Loucy (cell line): ENCODE measurements at regions not wholly inside any gene's neighbourhood (a gene's known extent, or its start where the extent isn't known, plus 50 kb on each side); places are given as distances from the start of the nearest gene placed in this dataset.

Experiments used
- H2AFZ ChIP-seq: fragments of 200-600 bp; sonication (generic); 2 replicates; pipeline ENCODE4 v1.6.0; 2016; ENCODE audit warnings: antibody characterized with exemption, mild to moderate bottlenecking, low read length, moderate library complexity
- H3F3A ChIP-seq: fragments of 200-600 bp; 2 replicates; pipeline ENCODE4 v1.6.0; 2016; ENCODE audit warnings: antibody characterized with exemption, low read depth, mild to moderate bottlenecking
- H3K27me3 ChIP-seq: fragments of 200-600 bp; sonication (generic); 2 replicates; pipeline ENCODE4 v1.6.1; 2014; ENCODE audit warnings: low read length, mild to moderate bottlenecking; ENCODE audit not compliant: insufficient read depth, poor library complexity, severe bottlenecking
- H3K36me3 ChIP-seq: fragments of 200-600 bp; sonication (generic); 2 replicates; pipeline ENCODE4 v1.6.1; 2016; ENCODE audit warnings: low read length; ENCODE audit not compliant: insufficient read depth
- H3K4me1 ChIP-seq: fragments of 200-600 bp; sonication (generic); 2 replicates; pipeline ENCODE4 v1.5.1; 2014; ENCODE audit warnings: low read length, mild to moderate bottlenecking; ENCODE audit not compliant: insufficient read depth, poor library complexity, severe bottlenecking
- H3K4me2 ChIP-seq: fragments of 200-600 bp; sonication (generic); 2 replicates; pipeline ENCODE4 v1.6.0; 2014; ENCODE audit warnings: antibody characterized with exemption, low read length, low read depth, mild to moderate bottlenecking; ENCODE audit not compliant: poor library complexity, severe bottlenecking
- H3K4me3 ChIP-seq: fragments of 200-600 bp; sonication (generic); 2 replicates; pipeline ENCODE4 v1.5.1; 2014; ENCODE audit warnings: low read length, mild to moderate bottlenecking, mixed read lengths; ENCODE audit not compliant: poor library complexity, severe bottlenecking
- H3K79me2 ChIP-seq: fragments of 200-600 bp; sonication (generic); 2 replicates; pipeline ENCODE4 v1.6.1; 2014; ENCODE audit warnings: low read length; ENCODE audit not compliant: insufficient read depth
- H3K9ac ChIP-seq: fragments of 200-600 bp; sonication (generic); 2 replicates; pipeline ENCODE4 v1.6.0; 2014; ENCODE audit warnings: mild to moderate bottlenecking, low read depth, low read length, moderate library complexity; ENCODE audit not compliant: poor library complexity, severe bottlenecking
- H3K9me2 ChIP-seq: fragments of 200-600 bp; sonication (generic); replicated peaks from 2 replicates; pipeline ENCODE4 v1.6.1; 2016; ENCODE audit warnings: low read depth, low read length, mixed read lengths
- H3K9me3 ChIP-seq: fragments of 200-600 bp; sonication (generic); 2 replicates; pipeline ENCODE4 v1.6.1; 2014; ENCODE audit warnings: mild to moderate bottlenecking, antibody characterized with exemption, low read length, low read depth; ENCODE audit not compliant: insufficient read depth
- H4K20me1 ChIP-seq: fragments of 200-600 bp; sonication (generic); 2 replicates; pipeline ENCODE4 v1.6.0; 2014; ENCODE audit warnings: antibody characterized with exemption, low read length, mild to moderate bottlenecking; ENCODE audit not compliant: insufficient read depth, poor library complexity, severe bottlenecking
- CTCF ChIP-seq: fragments of 200-600 bp; sonication (generic); conservative IDR thresholded peaks from 2 replicates; pipeline ENCODE4 v1.5.1; 2014; ENCODE audit warnings: mild to moderate bottlenecking, antibody characterized with exemption, low read length
- EZH2phosphoT487 ChIP-seq: fragments of 200-600 bp; IDR thresholded peaks from 2 replicates; pipeline ENCODE4 v1.6.1; 2018; ENCODE audit warnings: antibody characterized with exemption, mild to moderate bottlenecking, moderate library complexity, borderline replicate concordance

GRCh38 chr4:84158670-84159069, 340.4 kb downstream of the NKX6-1 start:
- no peak for TF ChIP-seq CTCF
- TF ChIP-seq EZH2phosphoT487: no peak
- H3K9me2 ChIP-seq: no peaks in the 10 kb centered on the region
- H3K27me3 ChIP-seq: no peaks in the 10 kb centered on the region
- no peak overlapping the region for H2AFZ ChIP-seq
- no peaks in the 10 kb centered on the region for H4K20me1 ChIP-seq
- H3K9ac ChIP-seq: no peak overlapping the region
- no peaks in the 10 kb centered on the region for H3F3A ChIP-seq
- no peak overlapping the region for H3K4me2 ChIP-seq
- no peaks in the 10 kb centered on the region for H3K9me3 ChIP-seq
- H3K36me3 ChIP-seq: no peaks in the 10 kb centered on the region
- no peaks in the 10 kb centered on the region for H3K4me1 ChIP-seq
- no peak overlapping the region for H3K4me3 ChIP-seq
- H3K79me2 ChIP-seq: no peaks in the 10 kb centered on the region

- H3K36me3 ChIP-seq: no peaks in the 10 kb centered on the region
- TF ChIP-seq EZH2phosphoT487: no peak
- TF ChIP-seq CTCF: no peak
- no peaks in the 10 kb centered on the region for H3K9me3 ChIP-seq
- no peak overlapping the region for H3K9ac ChIP-seq
- H3K79me2 ChIP-seq: no peaks in the 10 kb centered on the region
- no peak overlapping the region for H2AFZ ChIP-seq
- H3F3A ChIP-seq: no peaks in the 10 kb centered on the region
- no peaks in the 10 kb centered on the region for H4K20me1 ChIP-seq
- no peaks in the 10 kb centered on the region for H3K27me3 ChIP-seq
- no peak overlapping the region for H3K4me2 ChIP-seq
- no peaks in the 10 kb centered on the region for H3K9me2 ChIP-seq
- no peaks in the 10 kb centered on the region for H3K4me1 ChIP-seq
- no peak overlapping the region for H3K4me3 ChIP-seq
Measured at GRCh38 chr4:84151574-84151973, 347.5 kb downstream of the NKX6-1 start.

GRCh38 chr4:84150177-84150576, 348.9 kb downstream of the NKX6-1 start:
- Histone ChIP-seq H3K36me3 (no peaks in the 10 kb centered on the region), H3K79me2 (no peaks in the 10 kb centered on the region), H3K9ac (no peak overlapping the region), H3K4me2 (no peak overlapping the region), H3K9me2 (no peaks in the 10 kb centered on the region), H3K4me3 (no peak overlapping the region), H3K9me3 (no peaks in the 10 kb centered on the region), H3F3A (no peaks in the 10 kb centered on the region), H3K27me3 (no peaks in the 10 kb centered on the region), H4K20me1 (no peaks in the 10 kb centered on the region), H2AFZ (no peak overlapping the region), H3K4me1 (no peaks in the 10 kb centered on the region)
- TF ChIP-seq CTCF (no peak), EZH2phosphoT487 (no peak)
